ENCODE measurements at regions not wholly inside any gene's neighbourhood (a gene's known extent, or its start where the extent isn't known, plus 50 kb on each side); places are given as distances from the start of the nearest gene placed in this dataset.

DNA sequence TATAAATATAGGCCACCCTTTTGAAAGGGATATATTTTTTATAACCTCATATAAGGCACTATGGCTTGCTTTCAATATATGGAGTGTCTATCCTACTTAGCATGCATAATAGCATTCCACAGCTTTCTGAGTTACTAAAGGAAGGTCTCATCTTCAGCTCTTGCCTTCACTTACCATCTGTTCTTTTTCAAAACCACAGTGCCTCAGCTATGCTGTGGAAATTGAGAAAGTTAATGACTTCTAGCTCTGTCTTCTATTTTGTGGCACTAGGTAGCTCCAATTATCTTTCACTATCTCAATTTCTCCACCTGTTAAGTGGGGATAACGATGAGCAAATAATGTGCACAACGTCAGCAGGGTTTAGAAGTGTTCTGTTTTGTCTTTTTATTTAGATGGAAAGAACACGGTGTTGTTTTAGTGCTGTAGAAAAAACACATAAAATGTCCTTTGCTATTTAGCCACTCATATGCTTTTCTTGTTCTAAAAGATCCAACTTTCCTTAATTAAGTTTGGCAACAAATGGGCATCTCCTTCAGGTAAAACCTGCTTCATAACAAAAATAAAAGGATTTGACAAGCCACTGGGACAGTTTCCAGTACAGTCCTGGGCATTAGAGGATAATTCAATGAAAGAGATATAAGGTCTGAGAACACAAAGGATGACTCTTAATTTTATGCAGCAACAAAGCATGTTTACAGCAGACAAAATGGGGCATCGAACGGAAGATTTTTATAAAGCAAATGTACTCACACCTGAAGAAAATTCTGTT, 462.0 kb upstream of the SYT1 start:
- H3K36me3 Mint-ChIP-seq (ENCODE audit: low read depth): no peaks in the 10 kb centered on the region
- TF ChIP-seq, protein P1, sequence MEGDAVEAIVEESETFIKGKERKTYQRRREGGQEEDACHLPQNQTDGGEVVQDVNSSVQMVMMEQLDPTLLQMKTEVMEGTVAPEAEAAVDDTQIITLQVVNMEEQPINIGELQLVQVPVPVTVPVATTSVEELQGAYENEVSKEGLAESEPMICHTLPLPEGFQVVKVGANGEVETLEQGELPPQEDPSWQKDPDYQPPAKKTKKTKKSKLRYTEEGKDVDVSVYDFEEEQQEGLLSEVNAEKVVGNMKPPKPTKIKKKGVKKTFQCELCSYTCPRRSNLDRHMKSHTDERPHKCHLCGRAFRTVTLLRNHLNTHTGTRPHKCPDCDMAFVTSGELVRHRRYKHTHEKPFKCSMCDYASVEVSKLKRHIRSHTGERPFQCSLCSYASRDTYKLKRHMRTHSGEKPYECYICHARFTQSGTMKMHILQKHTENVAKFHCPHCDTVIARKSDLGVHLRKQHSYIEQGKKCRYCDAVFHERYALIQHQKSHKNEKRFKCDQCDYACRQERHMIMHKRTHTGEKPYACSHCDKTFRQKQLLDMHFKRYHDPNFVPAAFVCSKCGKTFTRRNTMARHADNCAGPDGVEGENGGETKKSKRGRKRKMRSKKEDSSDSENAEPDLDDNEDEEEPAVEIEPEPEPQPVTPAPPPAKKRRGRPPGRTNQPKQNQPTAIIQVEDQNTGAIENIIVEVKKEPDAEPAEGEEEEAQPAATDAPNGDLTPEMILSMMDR (IDR thresholded peaks at IDR 0.05): no peak
- H3K4me1 Mint-ChIP-seq (ENCODE audit: low read depth): peaks cover 21% of the 10 kb centered on the region
- DNase-seq (ENCODE audit: low spot score): no peak
- H3K27ac Mint-ChIP-seq (ENCODE audit: unreplicated experiment): no peak overlapping the region
- peaks cover 11% of the 10 kb centered on the region for H3K27me3 Mint-ChIP-seq (ENCODE audit: low read depth)
- H3K9me3 Mint-ChIP-seq (ENCODE audit: low read depth): no peaks in the 10 kb centered on the region
- no peak overlapping the region for H3K4me3 Mint-ChIP-seq (ENCODE audit: unreplicated experiment)

DNA sequence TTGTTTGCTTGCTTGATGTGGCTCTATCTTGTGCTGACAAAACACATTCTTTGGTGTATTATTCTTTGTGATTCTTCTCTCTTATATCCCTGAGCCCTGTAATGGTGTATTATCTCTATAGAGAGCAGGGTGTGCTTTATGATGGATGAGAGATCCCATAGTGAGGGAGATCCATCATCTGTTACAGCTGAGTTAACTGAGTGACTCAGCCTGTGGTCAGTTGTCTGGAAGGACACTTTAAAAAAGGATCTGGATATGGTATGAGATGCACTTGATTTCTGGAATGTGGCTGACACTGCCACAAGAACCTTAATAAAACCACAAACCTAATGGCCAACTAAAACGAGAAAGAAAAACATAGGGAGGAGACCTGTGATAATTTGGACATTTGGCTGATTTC, 461.4 kb upstream of the SYT1 start:
- Mint-ChIP-seq H3K36me3 (ENCODE audit: low read depth) (no peaks in the 10 kb centered on the region), H3K9me3 (ENCODE audit: low read depth) (no peaks in the 10 kb centered on the region), H3K4me3 (ENCODE audit: unreplicated experiment) (no peak overlapping the region), H3K4me1 (ENCODE audit: low read depth) (peaks cover 21% of the 10 kb centered on the region), H3K27ac (ENCODE audit: unreplicated experiment) (no peak overlapping the region), H3K27me3 (ENCODE audit: low read depth) (peaks cover 6% of the 10 kb centered on the region)
- DNase-seq (ENCODE audit: low spot score): no peak
- TF ChIP-seq, protein P1 (IDR thresholded peaks at IDR 0.05): no peak

DNA sequence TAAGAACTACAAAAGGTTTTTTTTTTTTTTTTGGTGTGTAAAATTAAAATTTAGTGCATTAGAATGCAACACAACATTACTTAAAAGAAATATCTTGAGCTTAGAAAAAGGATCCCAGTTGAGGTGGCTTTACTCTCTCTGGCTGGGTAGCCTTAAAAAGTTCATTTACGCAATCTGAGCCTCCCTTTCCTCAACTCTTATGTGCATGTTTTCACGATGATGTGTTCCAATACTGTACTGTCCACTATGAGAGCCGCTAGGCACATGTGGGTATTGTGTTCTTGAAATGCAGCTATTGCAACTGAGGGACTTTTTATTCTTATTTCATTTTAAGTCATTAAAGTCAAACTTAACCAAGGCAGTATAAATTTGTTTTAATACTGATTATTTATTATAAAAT, 460.9 kb upstream of the SYT1 start:
- H3K36me3 Mint-ChIP-seq (ENCODE audit: low read depth): no peaks in the 10 kb centered on the region
- no peak overlapping the region for H3K4me3 Mint-ChIP-seq (ENCODE audit: unreplicated experiment)
- no peak overlapping the region for H3K27ac Mint-ChIP-seq (ENCODE audit: unreplicated experiment)
- peaks cover 21% of the 10 kb centered on the region for H3K4me1 Mint-ChIP-seq (ENCODE audit: low read depth)
- peaks cover 2% of the 10 kb centered on the region for H3K27me3 Mint-ChIP-seq (ENCODE audit: low read depth)
- H3K9me3 Mint-ChIP-seq (ENCODE audit: low read depth): no peaks in the 10 kb centered on the region
- TF ChIP-seq, protein P1 (IDR thresholded peaks at IDR 0.05): no peak
- DNase-seq (ENCODE audit: low spot score): no peak

DNA sequence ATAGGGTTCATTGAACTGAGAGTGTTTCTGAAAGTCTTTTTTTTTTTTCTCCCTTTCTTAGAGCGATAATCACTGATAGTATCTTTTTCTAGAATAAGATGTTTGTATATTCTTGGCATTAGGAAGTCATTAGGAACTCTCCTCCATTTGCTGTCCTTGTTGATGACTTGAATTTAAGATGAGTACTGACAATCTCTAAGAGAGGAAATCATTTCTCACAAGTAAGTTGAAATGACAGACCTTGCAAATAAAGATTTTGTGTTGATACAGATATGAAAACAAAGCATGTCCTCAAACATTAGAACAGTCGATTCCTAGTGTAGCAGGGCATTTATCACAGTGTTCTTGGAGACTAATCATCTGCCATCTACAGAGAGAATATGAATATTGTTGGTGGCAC, 458.4 kb upstream of the SYT1 start:
- TF ChIP-seq, protein P1 (IDR thresholded peaks at IDR 0.05): no peak
- Mint-ChIP-seq H3K4me3 (ENCODE audit: unreplicated experiment) (no peak overlapping the region), H3K9me3 (ENCODE audit: low read depth) (no peaks in the 10 kb centered on the region), H3K27ac (ENCODE audit: unreplicated experiment) (no peak overlapping the region), H3K27me3 (ENCODE audit: low read depth) (no peaks in the 10 kb centered on the region), H3K36me3 (ENCODE audit: low read depth) (no peaks in the 10 kb centered on the region), H3K4me1 (ENCODE audit: low read depth) (peaks cover 21% of the 10 kb centered on the region)
- no peak for DNase-seq (ENCODE audit: low spot score)

DNA sequence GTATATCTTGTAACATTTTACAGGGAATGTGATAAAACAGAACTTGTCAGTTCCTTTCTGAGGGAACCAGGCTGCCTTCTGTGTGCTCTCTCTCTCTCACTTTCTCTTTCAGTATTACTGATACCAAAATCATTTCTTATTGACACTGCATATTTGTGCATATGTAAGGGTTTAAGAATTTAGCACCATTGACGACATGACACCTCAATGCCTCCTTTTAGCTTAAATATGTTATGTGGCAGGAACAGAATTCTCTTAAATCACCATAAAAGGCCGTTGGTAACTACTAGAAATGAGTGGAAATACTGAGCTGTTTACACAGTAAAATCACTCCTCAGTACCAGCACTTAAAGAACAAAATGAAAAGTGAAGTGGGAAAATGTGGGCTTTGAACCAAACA, 457.7 kb upstream of the SYT1 start:
- H3K4me3 Mint-ChIP-seq (ENCODE audit: unreplicated experiment): no peak overlapping the region

More for the DNA sequence above, 457.7 kb upstream of the SYT1 start:
- Mint-ChIP-seq H3K4me1 (ENCODE audit: low read depth) (peaks cover 21% of the 10 kb centered on the region), H3K27ac (ENCODE audit: unreplicated experiment) (no peak overlapping the region), H3K36me3 (ENCODE audit: low read depth) (no peaks in the 10 kb centered on the region), H3K27me3 (ENCODE audit: low read depth) (no peaks in the 10 kb centered on the region), H3K9me3 (ENCODE audit: low read depth) (peaks cover 3% of the 10 kb centered on the region)
- no peak for DNase-seq (ENCODE audit: low spot score)
- TF ChIP-seq, protein P1 (IDR thresholded peaks at IDR 0.05): no peak

Data from chondrocyte (in vitro differentiated cells).